HCT116 (cell line): ENCODE measurements at regions not wholly inside any gene's neighbourhood (a gene's known extent, or its start where the extent isn't known, plus 50 kb on each side); places are given as distances from the start of the nearest gene placed in this dataset.

ENCODE experiments used
- POLR2A ChIP-seq: IDR thresholded peaks from 2 replicates; pipeline ENCODE4 v1.7.0; 2011; ENCODE audit warnings: borderline replicate concordance; ENCODE audit not compliant: insufficient read depth, insufficient read length; ENCODE audit errors: extremely low read depth
- TF ChIP-seq, protein P1 (sequence below): IDR thresholded peaks from 2 replicates; pipeline ENCODE4 v1.6.1; 2012

DNA sequence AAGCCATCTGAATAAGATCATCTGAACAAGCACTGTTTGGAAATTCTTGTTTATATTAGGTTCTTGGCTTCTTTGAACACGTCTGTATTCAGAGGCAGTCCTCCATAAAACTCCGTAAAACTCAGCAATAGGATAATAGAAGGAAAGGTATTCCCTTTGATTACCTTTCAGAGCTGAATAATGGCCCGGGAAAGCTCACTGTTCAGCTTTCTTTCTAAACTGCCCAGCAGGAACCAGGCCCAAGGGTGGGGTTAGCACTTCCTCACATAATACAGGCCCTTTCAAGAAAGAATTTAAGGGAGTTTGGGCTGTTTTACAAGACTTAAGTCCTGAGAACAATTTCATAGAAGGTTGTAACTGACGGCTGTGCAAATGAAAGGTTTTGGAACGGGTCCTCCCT, 72.2 kb upstream of the PHLPP1 start:
- TF ChIP-seq, protein P1, sequence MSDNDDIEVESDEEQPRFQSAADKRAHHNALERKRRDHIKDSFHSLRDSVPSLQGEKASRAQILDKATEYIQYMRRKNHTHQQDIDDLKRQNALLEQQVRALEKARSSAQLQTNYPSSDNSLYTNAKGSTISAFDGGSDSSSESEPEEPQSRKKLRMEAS = no peak
- TF ChIP-seq POLR2A = no peak
